GM12878 (cell line): ENCODE measurements at regions not wholly inside any gene's neighbourhood (a gene's known extent, or its start where the extent isn't known, plus 50 kb on each side); places are given as distances from the start of the nearest gene placed in this dataset.

ENCODE experiments used
- ATAC-seq: fragments of 200-7000 bp; cut with Tn5 transposase; 3 replicates; pipeline ENCODE4 v1.9.1; 2020; ENCODE audit warnings: mild to moderate bottlenecking, moderate library complexity
- BruUV-seq: library from RNA; stranded (reverse); fragments of 400-500 nt; replicated peaks from 2 replicates; lab custom pipeline; 2021; lab: Mats Ljungman, UMichigan
- CTCF ChIA-PET: fragments of 300-600 bp; sonication (Branson Sonifier 250); formaldehyde crosslinking; extraction: SDS; loops from one replicate; lab custom pipeline; 2021; ENCODE audit warnings: inconsistent platforms; lab: Yijun Ruan, JAX
- POLR2A ChIA-PET: fragments of 350-600 bp; formaldehyde crosslinking; extraction: SDS; loops from one replicate; lab custom pipeline; 2021; ENCODE audit warnings: inconsistent platforms; lab: Charles Lee
- RAD21 ChIA-PET: fragments of 300-600 bp; sonication (Branson Sonifier 250); formaldehyde crosslinking; loops from one replicate; lab custom pipeline; 2023; ENCODE audit warnings: antibody characterized with exemption; ENCODE audit not compliant: unreplicated experiment; lab: Charles Lee
- SMC1A ChIA-PET: fragments of 300-600 bp; sonication (Branson Sonifier 250); formaldehyde crosslinking; loops from one replicate; lab custom pipeline; 2023; ENCODE audit not compliant: unreplicated experiment, uncharacterized antibody; lab: Charles Lee
- DNase-seq: peaks from one replicate; pipeline ENCODE4 v3.0.0-alpha.2; 2011; ENCODE audit warnings: low read depth, low spot score
- FAIRE-seq: peaks from 3 replicates; lab custom pipeline; 2011; peaks lifted over from hg19 to GRCh38; lab: Jason Lieb, UNC
- H2AFZ ChIP-seq: 2 replicates; pipeline ENCODE4 v1.6.0; 2011; ENCODE audit warnings: low read depth, low read length, control low read depth; ENCODE audit not compliant: control insufficient read depth
- H3K27ac ChIP-seq: 2 replicates; pipeline ENCODE4 v1.5.1; 2011; ENCODE audit warnings: control low read depth; ENCODE audit not compliant: control insufficient read depth, insufficient read depth
- H3K27me3 ChIP-seq, 2 experiments: replicated peaks in 1 of 2; 2 replicates each; pipeline versions ENCODE4 v1.6.0 to v1.6.1; 2011; ENCODE audit warnings: low read length in 1 of 2; ENCODE audit not compliant: control insufficient read depth in 2 of 2, insufficient read depth in 2 of 2
- H3K36me3 ChIP-seq, 2 experiments: 2 replicates each; pipeline ENCODE4 v1.5.1; 2011; ENCODE audit warnings: low read length in 1 of 2; ENCODE audit not compliant: control insufficient read depth in 2 of 2, insufficient read depth in 2 of 2
- H3K4me1 ChIP-seq: 2 replicates; pipeline ENCODE4 v1.6.1; 2011; ENCODE audit warnings: mild to moderate bottlenecking, low read length, moderate library complexity, mixed read lengths; ENCODE audit not compliant: control insufficient read depth, insufficient read depth
- H3K4me2 ChIP-seq: 2 replicates; pipeline ENCODE4 v1.6.0; 2011; ENCODE audit warnings: control low read depth; ENCODE audit not compliant: control insufficient read depth, insufficient read depth
- H3K4me3 ChIP-seq: fragments of 200-600 bp; sonication (generic); 2 replicates; pipeline ENCODE4 v1.5.1; 2016
- H3K79me2 ChIP-seq: 2 replicates; pipeline ENCODE4 v1.6.0; 2011; ENCODE audit warnings: low read length; ENCODE audit not compliant: control insufficient read depth, insufficient read depth
- H3K9ac ChIP-seq: 2 replicates; pipeline ENCODE4 v1.8.0; 2011; ENCODE audit warnings: low read length, control low read depth, mixed read lengths; ENCODE audit not compliant: control insufficient read depth, insufficient read depth
- H3K9me3 ChIP-seq: replicated peaks from 3 replicates; pipeline ENCODE4 v1.5.1; 2011; ENCODE audit warnings: mild to moderate bottlenecking, low read length; ENCODE audit not compliant: control insufficient read depth, insufficient read depth
- H4K20me1 ChIP-seq: 2 replicates; pipeline ENCODE4 v1.6.0; 2011; ENCODE audit not compliant: control insufficient read depth, insufficient read depth
- BCLAF1 ChIP-seq: fragments of 450-650 bp; IDR thresholded peaks from 2 replicates; pipeline ENCODE4 v1.6.1; 2017; ENCODE audit warnings: antibody characterized with exemption, mild to moderate bottlenecking, moderate library complexity
- BHLHE40 ChIP-seq, 2 experiments: fragments of 450-650 bp in 1 of 2; IDR thresholded peaks; 2 replicates each; pipeline ENCODE4 v1.6.1; 2011 to 2017; ENCODE audit warnings: low read depth in 2 of 2, borderline replicate concordance in 1 of 2, improper control_type of control experiment in 1 of 2, low read length in 1 of 2, mild to moderate bottlenecking in 1 of 2
- CEBPB ChIP-seq, 2 experiments: fragments of 150-350 bp in 1 of 2; IDR thresholded peaks; 2 replicates each; pipeline ENCODE4 v1.6.1; 2012 to 2014; ENCODE audit warnings: low read depth in 2 of 2, low read length in 2 of 2, borderline replicate concordance in 1 of 2, inconsistent platforms in 1 of 2
- FOS ChIP-seq: IDR thresholded peaks from 3 replicates; pipeline ENCODE4 v1.6.1; 2011; ENCODE audit warnings: borderline replicate concordance; ENCODE audit not compliant: insufficient read length; ENCODE audit errors: extremely low read depth
- GATAD2B ChIP-seq: fragments of 450-650 bp; conservative IDR thresholded peaks from 2 replicates; pipeline ENCODE4 v1.6.1; 2017; ENCODE audit warnings: low read depth, mild to moderate bottlenecking, moderate library complexity
- IRF3 ChIP-seq: fragments of 450-650 bp; IDR thresholded peaks from 2 replicates; pipeline ENCODE4 v1.6.1; 2014; ENCODE audit warnings: mild to moderate bottlenecking
- MYC ChIP-seq: IDR thresholded peaks from 2 replicates; pipeline ENCODE4 v1.6.1; 2011; ENCODE audit warnings: mild to moderate bottlenecking, low read length, moderate library complexity, inconsistent platforms; ENCODE audit not compliant: insufficient read depth, insufficient replicate concordance, insufficient read length, severe bottlenecking
- PML ChIP-seq: IDR thresholded peaks from 2 replicates; pipeline ENCODE4 v1.6.1; 2012; ENCODE audit warnings: low read length, inconsistent platforms
- RAD51 ChIP-seq: fragments of 450-650 bp; IDR thresholded peaks from 2 replicates; pipeline ENCODE4 v1.6.1; 2016; ENCODE audit warnings: moderate library complexity, mild to moderate bottlenecking, inconsistent platforms
- SMARCA5 ChIP-seq: fragments of 450-650 bp; IDR thresholded peaks from 2 replicates; pipeline ENCODE4 v1.6.1; 2017; ENCODE audit warnings: mild to moderate bottlenecking
- SPI1 ChIP-seq: IDR thresholded peaks from 2 replicates; pipeline ENCODE4 v1.6.1; 2011; ENCODE audit warnings: low read depth, mild to moderate bottlenecking, low read length, moderate library complexity, borderline replicate concordance; ENCODE audit not compliant: insufficient read depth
- STAT3 ChIP-seq: IDR thresholded peaks from 2 replicates; pipeline ENCODE4 v1.6.1; 2011; ENCODE audit warnings: low read depth, low read length, improper control_type of control experiment
- ZNF384 ChIP-seq: IDR thresholded peaks from 2 replicates; pipeline ENCODE4 v1.6.1; 2012; ENCODE audit warnings: low read depth, mild to moderate bottlenecking, low read length, improper control_type of control experiment, borderline replicate concordance
- ZNF622 ChIP-seq: fragments of 450-650 bp; IDR thresholded peaks from 2 replicates; pipeline ENCODE4 v1.6.1; 2017; ENCODE audit warnings: mild to moderate bottlenecking, inconsistent platforms
- ZSCAN29 ChIP-seq: fragments of 450-650 bp; IDR thresholded peaks from 2 replicates; pipeline ENCODE4 v1.6.1; 2017; ENCODE audit warnings: mild to moderate bottlenecking, moderate library complexity
- WGBS: methylation state at CpG from one replicate; pipeline ENCODE4 v1.1.6; 2016; ENCODE audit warnings: low lambda C conversion rate; ENCODE audit not compliant: insufficient replicate concordance, insufficient coverage; ENCODE audit errors: missing lambda C conversion rate; 5-methylcytosine and 5-hydroxymethylcytosine counted together
- in situ Hi-C: fragments of 300-500 bp; cut with MboI; formaldehyde crosslinking; loops from 9 replicates; pipeline ENCODE4 v1.14.3; 2018; ENCODE audit warnings: mixed read lengths
- intact Hi-C: fragments of 100-400 bp; cut with micrococcal nuclease; formaldehyde crosslinking; loops from one replicate; pipeline ENCODE4 v1.14.2; 2022; ENCODE audit not compliant: unreplicated experiment

GRCh38 chr13:103358255-103358932, 292.2 kb upstream of the SLC10A2 start (continued):
- no peak for TF ChIP-seq BCLAF1
- TF ChIP-seq FOS, result no peak
- no peak for TF ChIP-seq IRF3
- no peak for TF ChIP-seq SPI1
- no peak for TF ChIP-seq ZNF384

GRCh38 chr13:103356226-103356864, 290.1 kb upstream of the SLC10A2 start:
- ChIA-PET POLR2A (no interaction called here), CTCF (no interaction called here), RAD21 (no interaction called here), SMC1A (interaction anchor here (1.2 kb wide), 1 partner anchor 167 kb away, joined by 3 read pairs; no protein-coding TSS in a partner anchor)
- intact Hi-C loops (no loop called here), in situ Hi-C loops (no loop called here)
- no peak for DNase-seq
- Histone ChIP-seq H3K4me1 (no peaks in the 10 kb centered on the region), H4K20me1 (no peaks in the 10 kb centered on the region), H3K9me3 (no peaks in the 10 kb centered on the region), H3K4me2 (no peak overlapping the region), H3K9ac (no peak overlapping the region), H3K36me3 (no peaks in the 10 kb centered on the region), H3K27me3 (no peaks in the 10 kb centered on the region), H3K79me2 (no peaks in the 10 kb centered on the region), H3K27ac (no peak overlapping the region), H2AFZ (no peak overlapping the region), H3K4me3 (no peak overlapping the region)
- ATAC-seq, result no peak
- 52% methylated on average over 6 of the region's 6 CpGs for WGBS
- TF ChIP-seq STAT3 (no peak), RAD51 (no peak), MYC (no peak), SMARCA5 (no peak), ZNF622 (no peak), BHLHE40 (IDR thresholded peaks at IDR 0.05; ENCODE audit: borderline replicate concordance in 1 of 2, low read depth in 2 of 2, low read length in 1 of 2) (no peak), GATAD2B (no peak), ZSCAN29 (no peak), PML (no peak), CEBPB (IDR thresholded peaks at IDR 0.05; ENCODE audit: borderline replicate concordance in 1 of 2, low read depth in 2 of 2, low read length in 2 of 2) (no peak)
- FAIRE-seq, result no peak
- BruUV-seq, result no TSS peak
